Cardiac septum (tissue), 1 donor: ENCODE measurements at regions not wholly inside any gene's neighbourhood (a gene's known extent, or its start where the extent isn't known, plus 50 kb on each side); places are given as distances from the start of the nearest gene placed in this dataset.
"Not testable (repeated sequence)": the region's sequence is repeated elsewhere in the genome, so short reads cannot be mapped to it uniquely, and the experiment has no call there.

Experiments
- DNase-seq: peaks from one replicate; pipeline ENCODE4 v3.0.0-alpha.2; 2020; ENCODE audit warnings: low spot score
- intact Hi-C: fragments of 100-400 bp; cut with DNase I; formaldehyde crosslinking; loops from one replicate; pipeline ENCODE4 v1.14.0; 2022
- donor health status: DM: no; HTN: no; CAD: no.

DNA sequence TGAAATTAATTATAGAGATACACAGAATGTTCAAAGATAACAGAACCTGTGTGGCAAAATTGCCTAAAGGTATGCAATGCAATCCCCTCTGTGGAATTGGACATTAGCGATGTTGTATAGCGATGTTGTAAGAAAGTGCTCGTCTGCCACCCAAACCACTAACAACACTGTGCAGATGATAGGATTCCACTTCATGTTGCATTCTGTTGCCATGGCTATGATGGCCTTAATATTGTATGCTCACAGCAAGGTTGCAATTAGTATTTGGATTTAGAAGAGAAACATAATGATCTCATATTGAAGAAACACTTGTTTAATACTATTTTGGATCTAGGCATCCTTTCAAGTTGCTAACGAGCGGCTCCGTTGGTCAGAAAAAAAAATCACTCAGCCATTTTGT lies 260.3 kb downstream of the BCAT1 start:
- intact Hi-C loops: no loop called here
- no peak for DNase-seq

DNA sequence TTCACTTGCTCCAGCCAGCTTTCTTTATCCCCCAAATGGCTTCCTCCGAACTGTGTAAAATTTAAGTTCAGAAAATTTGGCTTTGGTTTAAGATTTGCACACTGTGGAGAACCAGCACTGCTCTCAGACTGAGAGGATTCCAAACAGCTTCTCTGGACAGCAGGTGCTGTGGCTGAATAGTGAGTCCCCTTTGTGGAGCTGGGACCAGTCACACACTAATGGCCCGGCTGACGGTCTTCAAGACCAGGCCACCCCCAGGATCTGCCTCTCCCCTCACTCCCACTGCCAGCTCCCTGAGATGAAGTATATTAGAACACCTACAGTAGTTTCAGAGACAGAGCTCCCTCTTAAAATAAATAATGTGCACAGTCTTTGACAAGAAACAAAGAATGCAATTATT lies 267.3 kb downstream of the BCAT1 start:
- DNase-seq: no peak
- intact Hi-C loops: no loop called here

DNA sequence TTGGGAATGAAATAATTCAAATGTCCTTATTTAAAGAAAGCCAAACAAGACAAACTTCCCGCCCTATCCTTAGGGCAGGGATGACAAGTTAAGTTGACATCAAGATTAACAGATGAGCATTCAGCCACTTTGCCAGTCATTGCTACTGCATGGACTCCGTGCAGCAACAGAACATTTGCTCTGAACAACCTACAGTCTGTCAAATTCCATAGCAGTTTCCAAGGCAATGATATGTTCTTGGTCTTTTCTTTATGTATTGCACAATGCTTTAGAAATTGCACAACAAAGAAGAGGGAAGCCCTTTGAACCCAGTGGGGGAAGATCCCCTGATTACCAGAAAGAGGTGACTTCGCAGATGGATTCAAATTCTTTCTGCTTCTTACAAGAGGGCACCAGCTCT lies 269.8 kb downstream of the BCAT1 start:
- no peak for DNase-seq
- intact Hi-C loops: no loop called here

DNA sequence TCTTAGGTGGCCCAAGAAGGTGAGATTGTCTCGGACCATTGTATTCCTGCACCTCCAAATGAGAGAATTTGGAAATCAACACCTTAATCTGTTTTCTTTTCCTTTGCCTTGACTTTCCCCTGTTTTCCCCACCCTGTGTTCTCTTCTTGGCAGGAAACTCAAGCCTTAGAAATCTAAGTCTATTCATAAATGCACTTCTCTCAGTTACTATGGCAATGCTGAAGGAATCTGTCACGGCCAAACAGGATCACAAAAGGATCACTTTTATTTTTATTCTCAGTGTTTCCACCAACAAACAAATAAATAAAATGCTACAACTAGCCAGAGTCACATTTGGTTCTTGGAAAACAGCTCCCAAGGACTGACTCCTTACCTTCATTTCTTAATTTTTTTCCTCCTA lies 270.5 kb downstream of the BCAT1 start:
- no peak for DNase-seq
- intact Hi-C loops: no loop called here

DNA sequence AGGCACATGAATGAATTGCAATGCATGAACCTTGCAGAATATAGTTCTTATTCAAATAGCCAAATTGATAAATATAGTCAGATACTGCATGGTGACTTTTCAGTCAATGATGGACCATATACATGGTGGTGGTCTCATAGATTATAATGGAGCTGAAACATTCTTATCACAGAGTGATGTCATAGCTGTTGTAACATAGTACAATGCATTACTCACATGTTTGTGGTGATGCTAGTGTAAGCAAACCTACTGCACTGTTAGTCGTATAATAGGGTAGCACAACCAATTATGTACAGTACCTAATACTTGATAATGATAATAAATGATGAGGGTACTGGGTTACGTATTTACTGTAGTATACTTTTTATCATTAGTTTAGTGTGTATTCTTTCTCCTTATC lies 280.3 kb downstream of the BCAT1 start:
- intact Hi-C loops: no loop called here

DNA sequence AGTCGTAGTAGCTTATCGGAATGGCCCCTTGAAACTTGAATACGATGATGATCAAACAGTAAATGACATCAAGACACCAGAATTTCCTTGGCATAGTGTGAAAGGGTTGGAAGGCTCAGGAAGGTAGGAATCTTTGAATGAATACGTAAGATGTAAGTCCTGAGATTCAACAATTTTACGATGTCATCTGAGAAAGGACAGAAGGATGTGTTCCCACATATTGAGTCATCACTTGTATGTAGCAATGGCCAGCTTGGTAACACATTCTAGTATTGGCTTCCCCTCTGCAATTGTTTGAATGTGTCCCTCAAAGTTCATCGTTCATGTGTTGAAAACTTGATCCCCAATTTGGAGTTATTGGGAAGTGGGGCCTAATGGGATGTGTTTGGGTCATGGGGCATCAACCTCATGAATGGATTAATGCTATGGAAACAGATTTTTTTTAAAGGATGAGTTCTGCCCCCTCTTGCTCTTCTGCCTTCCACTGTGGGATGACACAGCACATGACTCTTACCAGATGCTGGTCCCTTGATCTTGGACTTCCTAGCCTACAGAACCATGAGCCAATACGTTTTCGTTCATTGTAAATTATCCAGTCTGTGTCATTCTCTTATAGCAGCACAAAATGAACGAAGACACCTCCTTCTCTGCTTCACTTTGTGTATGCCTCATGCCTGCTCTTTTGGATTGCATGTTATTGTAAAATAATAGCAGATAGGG lies 284.6 kb downstream of the BCAT1 start:
- intact Hi-C loops: no loop called here
- DNase-seq: no peak

More for the DNA sequence above, 280.3 kb downstream of the BCAT1 start:
- DNase-seq: no peak

DNA sequence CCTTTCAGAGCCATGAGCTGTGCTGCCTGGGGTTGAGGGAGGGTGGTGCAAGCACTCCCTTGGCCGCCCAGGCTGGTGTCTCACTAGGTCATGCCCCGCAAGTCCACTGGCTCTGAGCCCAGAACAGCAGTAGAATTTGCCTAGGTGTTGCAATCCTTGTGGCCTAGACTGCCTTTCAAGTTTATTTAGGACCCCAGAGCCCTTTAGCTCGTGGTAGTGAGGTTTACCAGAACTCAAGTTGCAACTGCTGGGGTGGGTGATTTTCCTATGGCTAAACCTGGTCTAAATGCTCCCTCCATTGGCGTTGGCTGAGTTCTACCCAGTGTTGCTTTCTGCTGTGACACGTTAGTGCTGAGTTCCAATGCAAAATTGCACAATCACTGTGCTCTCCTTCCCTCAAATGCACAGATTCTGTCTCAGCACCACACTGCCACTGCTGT lies 287.2 kb downstream of the BCAT1 start:
- intact Hi-C loops: no loop called here
- DNase-seq: no peak

DNA sequence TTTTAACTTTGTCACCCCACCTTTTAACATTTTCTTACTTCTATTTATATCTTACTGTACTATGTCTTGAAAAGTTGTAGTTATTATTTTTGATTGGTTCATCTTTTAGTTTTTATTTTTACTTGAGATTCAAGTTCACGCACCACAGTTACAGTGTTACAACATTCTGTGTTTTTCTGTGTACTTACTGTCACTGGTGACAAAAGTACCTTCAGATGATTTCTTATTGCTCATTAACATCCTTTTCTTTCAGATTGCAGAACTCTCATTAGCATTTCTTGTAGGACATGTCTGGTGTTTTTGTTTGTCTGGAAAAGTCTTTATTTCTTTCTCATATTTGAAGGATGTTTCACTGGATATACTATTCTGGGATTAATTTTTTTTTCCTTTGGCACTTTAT lies 289.9 kb downstream of the BCAT1 start:
- intact Hi-C loops: no loop called here
- DNase-seq: no peak

DNA sequence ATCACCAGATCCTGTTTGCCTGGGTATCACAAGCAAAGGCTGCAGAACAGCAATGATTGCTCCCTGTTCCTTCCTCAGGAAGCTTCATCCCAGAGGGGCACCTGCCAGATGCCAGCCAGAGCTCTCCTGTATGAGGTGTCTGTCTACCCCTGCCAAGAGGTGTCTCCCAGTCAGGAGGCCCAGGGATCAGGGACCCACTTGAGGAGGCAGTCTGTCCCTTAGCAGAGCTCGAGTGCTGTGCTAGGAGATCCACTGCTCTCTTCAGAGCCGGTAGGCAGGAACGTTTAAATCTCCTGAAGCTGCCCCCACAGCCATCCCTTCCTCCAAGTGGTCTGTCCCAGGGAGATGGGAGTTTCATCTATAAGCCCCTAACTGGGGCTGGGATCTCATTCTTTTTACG lies 294.6 kb downstream of the BCAT1 start:
- DNase-seq, intact Hi-C loops: not testable (repeated sequence)

DNA sequence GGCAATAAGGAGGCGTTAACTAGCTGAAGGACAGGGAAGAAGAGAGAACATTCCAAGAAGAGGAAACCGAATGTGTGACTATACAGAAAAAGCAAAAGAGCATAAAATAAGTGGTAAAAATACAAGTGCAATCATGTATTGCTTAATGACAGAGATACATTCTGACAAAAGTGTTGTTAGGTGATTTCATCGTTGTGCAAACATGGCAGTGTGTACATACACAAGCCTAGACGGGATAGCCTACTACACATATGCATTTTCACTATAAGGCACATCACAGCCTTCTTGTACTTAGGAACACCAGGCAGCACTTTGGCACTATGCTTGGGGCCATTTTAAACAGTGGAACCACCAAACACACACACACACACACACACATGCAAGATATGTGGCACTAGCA lies 299.3 kb downstream of the BCAT1 start:
- DNase-seq: no peak
- intact Hi-C loops: no loop called here

DNA sequence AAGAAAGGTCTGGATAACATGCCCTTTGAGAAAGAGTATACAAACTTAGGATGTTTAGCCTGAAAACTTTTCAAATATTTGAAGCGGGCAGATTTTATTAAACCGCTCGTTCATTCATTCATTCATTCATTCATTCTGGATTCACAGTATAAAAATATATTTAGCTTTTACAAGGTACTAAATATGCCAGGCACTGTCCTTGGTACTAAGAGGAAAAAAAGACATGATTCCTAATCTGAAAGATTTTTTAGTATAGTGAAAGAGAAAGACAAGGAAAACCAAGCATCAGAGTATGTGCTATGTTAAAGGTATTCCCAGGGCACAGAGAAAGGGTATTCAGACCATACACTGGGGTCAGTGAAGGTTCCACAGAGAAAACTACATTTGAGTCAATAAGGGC lies 299.7 kb downstream of the BCAT1 start:
- no peak for DNase-seq
- intact Hi-C loops: no loop called here

DNA sequence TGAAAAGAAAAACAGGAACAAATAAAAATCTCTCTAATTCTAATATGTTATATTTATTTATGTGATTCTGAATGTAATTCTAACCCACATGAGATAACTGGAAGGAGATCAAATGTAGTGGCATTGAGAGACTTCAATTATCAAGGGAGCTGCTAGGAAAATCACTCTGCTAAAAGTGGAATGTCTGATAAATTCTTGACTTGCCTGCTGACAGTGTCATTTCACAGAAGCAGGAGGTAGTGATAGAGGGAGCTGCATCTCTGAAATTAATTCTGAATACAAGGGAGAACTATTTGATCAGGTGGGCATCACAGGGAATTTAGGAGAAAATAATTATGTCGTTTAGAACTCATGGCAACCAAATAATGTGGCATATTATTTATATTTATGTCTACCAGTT lies 303.6 kb downstream of the BCAT1 start:
- DNase-seq: no peak
- intact Hi-C loops: no loop called here

DNA sequence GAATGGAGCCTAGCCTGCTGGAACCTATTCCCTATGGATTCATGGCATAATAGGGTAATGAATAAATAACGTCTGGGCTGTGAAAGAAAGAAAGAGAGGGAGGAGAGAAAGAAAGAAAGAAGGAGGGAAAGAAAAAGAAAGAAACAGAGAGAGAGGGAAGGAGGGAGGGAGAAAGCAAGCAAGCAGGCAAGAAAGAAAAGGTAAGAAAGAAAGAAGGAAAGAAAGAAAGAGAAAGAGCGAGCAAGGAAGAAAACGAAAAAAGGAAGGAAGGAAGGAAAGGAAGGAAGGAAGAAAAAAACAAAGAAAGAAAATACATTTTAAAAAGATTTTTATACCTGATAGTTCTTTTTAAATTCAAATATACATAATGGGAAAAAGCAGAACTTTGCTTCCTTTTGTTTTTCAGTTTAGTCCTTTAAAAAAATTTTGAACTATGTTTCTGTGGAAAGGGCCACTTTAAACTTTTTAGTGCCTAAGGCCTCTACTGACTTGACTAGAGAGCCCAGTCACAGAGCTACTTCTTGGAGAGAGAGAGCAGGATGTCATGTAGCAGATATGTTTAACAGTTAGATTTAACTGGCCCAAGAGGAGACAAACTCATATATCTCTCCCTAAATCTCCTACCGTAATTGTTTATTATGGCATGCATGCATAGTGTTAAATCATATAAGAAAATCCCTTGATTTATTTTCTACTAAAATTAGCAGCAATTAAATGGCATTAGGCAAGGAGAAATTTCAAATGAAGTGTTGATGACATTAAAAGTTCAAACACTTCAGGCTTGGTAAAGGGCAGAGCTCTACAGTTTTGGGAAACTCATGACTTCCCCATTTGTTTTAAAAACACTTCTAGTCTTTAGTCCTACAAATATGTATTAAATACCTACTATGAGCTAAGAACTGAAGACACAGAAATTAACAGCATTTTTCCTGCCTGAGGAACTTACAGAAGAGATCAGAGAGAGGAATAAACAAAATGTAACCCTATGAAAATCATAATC lies 305.5 kb downstream of the BCAT1 start:
- DNase-seq: no peak
- intact Hi-C loops: no loop called here

DNA sequence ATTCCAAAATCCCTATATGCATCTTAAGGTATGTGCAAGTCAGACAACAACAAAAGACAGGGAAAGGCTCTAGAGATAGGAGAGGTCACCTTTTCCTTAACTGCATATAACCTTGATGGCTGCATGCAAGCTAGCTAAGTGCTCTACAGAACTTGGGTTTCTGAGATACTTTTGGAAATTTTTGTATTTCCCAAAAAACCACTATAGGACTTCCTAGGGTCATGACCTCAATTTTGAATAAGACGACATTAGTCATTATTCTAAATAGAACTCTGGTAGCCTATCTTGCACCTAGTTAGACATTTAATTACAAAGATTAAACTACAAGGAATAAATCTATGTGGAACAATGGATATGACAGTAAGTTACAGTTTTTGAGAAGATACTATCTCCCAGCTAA lies 309.3 kb downstream of the BCAT1 start:
- intact Hi-C loops: no loop called here
- DNase-seq: no peak

DNA sequence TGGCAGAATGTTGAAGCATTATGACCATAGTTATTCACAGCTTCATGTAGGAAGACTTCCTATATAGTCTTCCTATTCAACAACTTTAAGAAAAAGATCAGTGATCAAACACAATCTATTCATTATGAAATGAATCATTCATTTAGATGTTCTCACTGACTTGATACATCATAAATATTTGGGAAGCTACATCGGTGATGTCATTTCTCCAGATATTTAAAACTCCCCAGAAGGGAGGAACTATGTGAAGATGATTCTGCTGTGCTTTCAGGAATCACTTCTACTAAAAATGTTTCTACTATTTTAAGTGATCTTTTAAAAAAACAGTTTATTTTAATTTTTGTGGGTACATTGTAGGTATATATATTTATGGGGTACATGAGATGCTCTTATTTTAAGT lies 316.4 kb downstream of the BCAT1 start:
- intact Hi-C loops: no loop called here
- DNase-seq: no peak

DNA sequence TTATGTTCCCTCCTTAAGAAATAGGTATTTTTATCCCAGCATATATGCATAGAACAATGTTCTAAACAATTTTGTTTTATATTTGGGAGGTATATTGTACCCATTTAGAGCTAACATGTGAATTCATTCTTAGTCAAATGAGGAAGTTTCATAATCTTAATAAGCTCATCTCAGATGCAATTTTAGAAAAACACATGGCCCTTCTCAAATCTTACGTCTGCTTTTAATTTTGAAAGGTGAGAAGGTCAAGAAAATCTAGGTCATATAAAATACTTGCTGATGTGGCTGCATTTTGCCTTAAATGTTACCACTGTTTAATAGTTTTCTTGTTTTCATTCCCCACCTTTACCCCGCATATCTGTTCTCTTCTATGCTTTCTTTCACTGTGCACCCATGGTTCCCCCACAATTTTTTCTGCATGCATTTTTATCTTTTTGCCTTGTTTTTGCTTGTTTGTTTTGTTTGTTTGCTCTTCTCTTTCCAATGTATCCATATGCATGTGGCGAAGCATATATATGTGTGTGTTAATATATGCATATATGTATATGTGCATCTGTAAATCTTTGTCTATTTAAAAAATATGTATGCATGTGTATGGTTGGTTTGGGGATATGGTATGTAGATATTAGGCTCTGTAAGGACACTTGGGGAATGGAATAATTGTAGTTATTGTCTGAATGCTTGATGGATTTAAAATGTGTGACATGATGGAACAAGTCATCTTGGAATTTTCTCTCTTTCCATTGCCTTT lies 317.1 kb downstream of the BCAT1 start:
- intact Hi-C loops: no loop called here
- no peak for DNase-seq

DNA sequence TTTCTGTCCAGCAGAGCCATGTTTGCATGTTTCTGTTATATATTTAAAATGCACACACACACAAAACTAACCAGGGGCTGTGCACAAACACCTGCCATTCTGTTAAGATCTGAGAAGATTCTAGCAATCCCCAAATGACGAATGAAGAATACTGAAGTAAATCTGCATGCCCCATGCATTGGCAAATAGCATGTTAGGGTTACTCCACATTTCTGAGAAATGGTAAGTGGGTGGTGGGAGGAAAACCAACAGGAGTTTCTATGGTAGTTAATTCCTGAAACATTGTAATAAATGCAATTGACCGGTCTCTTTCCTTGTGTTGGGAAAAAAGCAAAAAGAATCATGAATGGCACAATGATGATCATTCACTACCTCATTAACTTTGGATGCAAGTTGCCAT lies 318.0 kb downstream of the BCAT1 start:
- DNase-seq: no peak
- intact Hi-C loops: no loop called here

DNA sequence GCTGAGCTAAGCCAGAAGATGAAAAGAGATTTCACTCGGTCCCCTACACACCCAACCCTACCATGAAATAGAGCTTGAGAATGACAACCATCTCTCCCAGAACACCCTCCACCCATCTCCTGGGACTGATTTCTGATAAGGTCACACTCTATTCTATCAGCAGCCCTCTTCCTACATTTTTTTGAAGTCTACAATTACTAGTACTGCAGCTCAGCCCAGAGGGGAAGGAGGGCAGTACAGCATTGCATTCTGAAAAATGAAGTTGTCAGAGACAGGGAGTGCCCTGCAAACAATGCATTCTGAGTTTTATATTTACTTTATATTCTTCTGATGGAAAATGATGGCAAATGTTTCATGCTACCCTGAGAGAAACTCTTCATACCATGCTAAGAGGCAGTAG lies 318.5 kb downstream of the BCAT1 start:
- DNase-seq: no peak
- intact Hi-C loops: no loop called here

DNA sequence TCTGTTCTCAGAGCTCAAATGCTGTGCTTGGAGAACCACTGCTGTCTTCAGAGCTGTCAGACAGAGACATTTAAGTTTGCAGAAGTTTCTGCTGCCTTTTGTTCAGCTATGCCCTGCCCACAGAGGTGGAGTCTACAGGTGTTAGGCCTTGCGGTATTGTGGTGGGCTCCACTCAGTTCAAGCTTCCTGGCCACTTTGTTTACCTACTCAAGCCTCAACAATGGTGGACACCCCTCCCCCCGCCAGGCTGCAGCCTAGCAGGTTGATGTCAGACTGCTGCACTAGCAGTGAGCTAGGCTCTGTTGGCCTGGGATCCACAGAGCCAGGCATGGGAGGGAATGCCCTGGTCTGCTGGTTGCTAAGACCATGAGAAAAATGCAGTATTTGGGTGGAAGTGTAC lies 323.8 kb downstream of the BCAT1 start:
- no peak for DNase-seq
- intact Hi-C loops: no loop called here

DNA sequence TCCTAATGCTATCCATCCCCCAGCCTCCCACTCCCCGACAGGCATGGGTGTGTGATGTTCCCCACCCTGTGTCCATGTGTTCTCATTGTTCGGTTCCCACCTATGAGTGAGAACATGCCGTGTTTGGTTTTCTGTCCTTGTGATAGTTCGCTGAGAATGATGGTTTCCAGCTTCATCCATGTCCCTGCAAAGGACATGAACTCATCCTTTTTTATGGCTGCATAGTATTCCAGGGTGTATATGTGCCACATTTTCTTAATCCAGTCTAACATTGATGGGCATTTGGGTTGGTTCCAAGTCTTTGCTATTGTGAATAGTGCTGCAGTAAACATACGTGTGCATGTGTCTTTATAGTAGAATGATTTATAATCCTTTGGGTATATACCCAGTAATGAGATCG lies 328.9 kb downstream of the BCAT1 start:
- DNase-seq, intact Hi-C loops: not testable (repeated sequence)
